Effector CD4-positive, alpha-beta T cell (primary cell): ENCODE measurements at regions not wholly inside any gene's neighbourhood (a gene's known extent, or its start where the extent isn't known, plus 50 kb on each side); places are given as distances from the start of the nearest gene placed in this dataset.

Experiments
- DNase-seq: peaks from one replicate; pipeline ENCODE4 v3.0.0-alpha.2; 2020

- no peak for DNase-seq
Measured at GRCh38 chr2:128439031-128439790, 120.5 kb upstream of the HS6ST1 start.

DNA sequence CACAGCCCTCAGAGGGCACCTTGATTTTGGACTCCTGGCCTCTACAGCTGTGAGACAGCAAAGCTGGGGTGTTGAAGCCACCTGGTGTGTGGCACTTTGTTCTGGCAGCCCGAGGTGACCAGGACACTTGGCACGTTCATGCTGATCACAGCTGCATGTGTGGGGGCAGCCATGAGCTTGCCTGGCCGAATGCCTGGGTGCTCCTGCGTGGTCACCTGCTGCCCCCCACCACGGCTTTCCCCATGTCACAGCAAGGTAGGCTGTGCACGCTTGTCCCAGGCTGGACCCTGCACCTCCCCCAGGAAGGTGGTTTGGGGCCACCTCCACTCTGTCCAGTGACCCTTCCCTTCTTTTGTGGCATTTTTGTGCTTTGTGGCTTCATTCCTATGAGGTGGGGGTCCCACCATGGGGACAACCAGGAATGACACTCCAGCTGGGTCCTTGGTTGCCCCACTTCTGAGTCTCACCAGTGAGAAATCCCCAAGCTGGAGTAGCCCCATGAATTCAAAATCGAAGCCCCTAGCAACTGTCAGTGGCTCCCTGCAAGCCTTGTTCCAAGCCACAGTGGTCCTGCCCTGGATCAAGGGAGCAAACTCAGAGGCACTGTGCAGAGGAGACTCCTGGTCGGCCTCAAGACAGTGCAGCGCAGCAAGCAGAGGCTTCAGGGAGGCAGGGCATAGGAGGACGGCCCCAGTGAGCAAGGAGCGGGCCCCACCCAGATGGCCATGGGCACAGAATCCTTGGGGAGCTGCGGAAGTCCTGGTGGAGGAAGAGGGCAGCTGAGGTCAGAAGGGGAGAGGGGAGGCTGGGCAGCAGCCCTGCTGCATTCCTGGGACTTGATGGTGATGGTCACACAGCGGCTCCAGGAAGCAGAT, 121.4 kb upstream of the HS6ST1 start:
- DNase-seq = no peak

GRCh38 chr2:128440666-128441340, 122.1 kb upstream of the HS6ST1 start:
- no peak for DNase-seq

- DNase-seq = no peak
Measured at GRCh38 chr2:128441341-128442052, 122.8 kb upstream of the HS6ST1 start.

GRCh38 chr2:128442053-128442751, 123.5 kb upstream of the HS6ST1 start:
- DNase-seq = no peak

DNA sequence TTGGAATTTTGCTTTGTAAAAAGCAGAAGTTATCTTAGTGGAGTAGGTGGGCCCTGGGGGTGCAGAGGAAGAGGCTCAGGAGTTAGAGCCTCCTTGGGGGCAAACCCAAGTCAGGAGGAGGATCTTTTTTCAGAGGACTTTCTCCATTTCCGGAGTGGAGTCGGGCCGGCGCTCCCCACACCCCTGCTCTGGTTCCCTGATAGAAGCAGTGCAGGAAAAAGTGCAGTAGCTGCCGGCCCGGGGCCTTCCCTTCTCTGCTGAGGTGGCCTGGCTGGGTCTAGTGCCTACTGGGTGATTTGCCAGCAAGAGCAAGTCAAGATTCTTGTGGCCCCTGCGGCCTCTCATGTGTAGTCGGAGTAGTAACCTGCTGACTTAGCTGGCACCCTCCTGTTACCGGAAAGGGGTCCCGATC, 124.2 kb upstream of the HS6ST1 start:
- DNase-seq = no peak

GRCh38 chr2:128444121-128444771, 125.6 kb upstream of the HS6ST1 start:
- DNase-seq = no peak

DNA sequence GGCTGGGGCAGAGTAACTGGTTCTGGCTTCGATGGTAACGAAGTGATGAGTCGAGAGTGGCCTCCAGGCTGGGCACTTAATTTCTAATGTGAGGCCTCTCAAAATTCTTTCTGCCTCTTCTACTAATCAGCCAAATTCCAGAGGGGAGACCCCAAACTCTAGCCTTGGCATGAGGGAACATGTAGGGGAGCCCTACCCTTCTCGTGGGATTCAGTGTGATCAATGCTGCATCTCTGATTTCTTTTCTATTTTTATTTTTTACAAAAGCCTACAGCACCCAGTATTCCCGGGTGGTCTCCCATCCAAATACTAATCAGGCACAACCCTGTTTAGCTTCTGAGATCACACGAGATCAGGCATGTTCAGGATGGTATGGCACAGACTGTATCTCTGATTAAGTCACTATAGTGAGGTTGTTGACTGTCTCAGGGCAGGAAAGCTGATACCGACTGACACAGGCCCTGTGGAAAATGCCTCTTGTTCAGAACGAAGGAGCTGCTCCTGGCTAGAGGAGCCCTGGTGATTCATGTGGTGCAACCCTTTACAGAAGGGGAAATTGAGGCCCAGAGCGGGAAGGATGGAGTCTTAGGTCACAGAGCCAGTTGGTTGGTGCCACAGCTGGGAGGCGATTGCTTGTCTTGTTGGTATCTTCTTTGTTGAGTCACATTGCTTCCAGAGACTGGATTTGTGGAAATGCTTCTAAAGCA, 126.3 kb upstream of the HS6ST1 start:
- no peak for DNase-seq

- DNase-seq = no peak
Measured at GRCh38 chr2:128445523-128445900, 126.8 kb upstream of the HS6ST1 start.

- no peak for DNase-seq
Measured at GRCh38 chr2:128446049-128446873, 127.6 kb upstream of the HS6ST1 start.

DNA sequence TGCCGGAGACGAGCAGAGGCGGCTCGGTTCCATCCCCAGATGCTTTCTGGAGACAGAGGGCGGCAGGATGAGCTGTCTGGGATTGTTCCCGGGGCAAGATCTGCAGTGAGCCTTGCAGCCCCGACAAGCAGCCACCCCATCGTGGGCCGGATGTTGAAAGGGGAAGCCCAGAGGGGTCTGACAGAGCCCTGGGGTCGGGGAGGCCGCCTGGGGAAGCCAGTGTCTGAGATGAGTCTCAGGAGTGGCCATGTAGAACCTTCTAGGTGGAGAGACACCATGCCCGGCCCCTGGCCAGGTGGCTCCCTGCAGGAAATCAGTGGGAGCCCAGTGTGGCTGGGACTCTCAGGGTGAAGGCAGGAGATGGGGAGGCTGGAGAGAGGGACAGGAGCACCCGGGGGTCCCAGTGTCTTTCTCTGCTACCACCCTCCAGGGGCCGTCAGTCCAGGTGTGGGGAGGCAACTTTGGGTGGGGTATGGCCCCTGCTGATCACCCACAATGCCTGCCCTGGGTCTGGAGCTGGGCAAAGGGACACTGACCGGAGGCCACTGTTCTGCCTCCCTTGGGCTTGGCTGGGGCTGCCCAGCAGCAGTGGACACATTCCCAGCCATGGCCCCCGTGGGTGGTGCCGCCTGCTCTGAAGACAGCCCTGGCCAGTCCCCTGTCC, 128.3 kb upstream of the HS6ST1 start:
- no peak for DNase-seq

GRCh38 chr2:128447538-128447995, 128.9 kb upstream of the HS6ST1 start:
- no peak for DNase-seq

GRCh38 chr2:128448331-128449225, 129.9 kb upstream of the HS6ST1 start:
- DNase-seq = no peak

GRCh38 chr2:128449226-128450061, 130.8 kb upstream of the HS6ST1 start:
- DNase-seq = no peak

DNA sequence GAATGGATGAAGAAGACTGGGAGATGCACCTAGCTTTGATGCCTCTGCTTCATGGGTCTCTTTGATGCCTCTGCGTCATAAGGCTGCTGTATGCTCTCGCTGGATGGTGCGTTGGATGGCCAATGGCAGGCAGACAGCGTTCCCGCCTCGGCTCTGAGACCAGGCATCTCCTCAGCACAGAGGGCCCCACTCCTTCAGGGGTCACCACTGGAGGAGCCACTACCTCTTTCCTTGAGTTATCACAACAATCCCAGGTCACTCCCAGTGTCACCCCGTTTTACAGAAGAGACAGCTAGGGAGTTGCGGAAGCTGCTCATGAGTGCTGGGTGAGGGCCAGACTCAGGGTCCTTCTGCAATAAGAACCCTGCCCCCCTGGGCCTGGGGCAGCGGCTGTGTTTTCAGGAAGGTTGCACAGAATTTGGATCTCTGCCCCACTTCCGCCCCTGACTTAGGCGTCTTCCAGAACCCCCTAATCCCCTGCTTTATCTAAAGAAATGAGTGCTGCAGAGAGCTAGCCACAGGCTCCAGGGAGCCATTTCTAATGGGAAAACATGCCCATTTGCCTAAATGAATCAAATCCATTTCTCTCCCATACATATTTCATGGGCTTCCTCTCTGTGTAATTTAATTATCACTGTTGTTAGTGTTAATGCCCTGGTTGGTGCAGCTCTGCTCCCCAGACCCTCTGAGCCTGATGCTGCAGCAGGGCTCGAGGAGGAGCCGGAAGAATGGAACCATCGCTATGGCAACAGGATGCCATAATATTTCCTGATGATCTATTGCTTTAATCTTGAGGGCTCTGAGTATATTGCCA, 131.8 kb upstream of the HS6ST1 start:
- DNase-seq = no peak
